Hepatocyte (in vitro differentiated cells): ENCODE measurements at regions not wholly inside any gene's neighbourhood (a gene's known extent, or its start where the extent isn't known, plus 50 kb on each side); places are given as distances from the start of the nearest gene placed in this dataset.

ENCODE experiments used
- EZH2 ChIP-seq: fragments of 200-600 bp; sonication (generic); IDR thresholded peaks from 2 replicates; pipeline ENCODE4 v1.6.1; 2016; ENCODE audit warnings: antibody characterized with exemption, mild to moderate bottlenecking, borderline replicate concordance
- EZH2phosphoT487 ChIP-seq: fragments of 200-600 bp; sonication (generic); IDR thresholded peaks from one replicate; pipeline ENCODE4 v1.6.1; 2018; ENCODE audit warnings: antibody characterized with exemption, mild to moderate bottlenecking, low read depth, moderate library complexity; ENCODE audit not compliant: unreplicated experiment, severe bottlenecking
- TF ChIP-seq, protein P1 (sequence below): fragments of 200-600 bp; sonication (generic); IDR thresholded peaks from 2 replicates; pipeline ENCODE4 v1.5.1; 2016; ENCODE audit warnings: antibody characterized with exemption, mild to moderate bottlenecking; ENCODE audit not compliant: poor library complexity

GRCh38 chr15:95875121-95875643 lies 455.3 kb upstream of the NR2F2 start:
- TF ChIP-seq, protein P1, sequence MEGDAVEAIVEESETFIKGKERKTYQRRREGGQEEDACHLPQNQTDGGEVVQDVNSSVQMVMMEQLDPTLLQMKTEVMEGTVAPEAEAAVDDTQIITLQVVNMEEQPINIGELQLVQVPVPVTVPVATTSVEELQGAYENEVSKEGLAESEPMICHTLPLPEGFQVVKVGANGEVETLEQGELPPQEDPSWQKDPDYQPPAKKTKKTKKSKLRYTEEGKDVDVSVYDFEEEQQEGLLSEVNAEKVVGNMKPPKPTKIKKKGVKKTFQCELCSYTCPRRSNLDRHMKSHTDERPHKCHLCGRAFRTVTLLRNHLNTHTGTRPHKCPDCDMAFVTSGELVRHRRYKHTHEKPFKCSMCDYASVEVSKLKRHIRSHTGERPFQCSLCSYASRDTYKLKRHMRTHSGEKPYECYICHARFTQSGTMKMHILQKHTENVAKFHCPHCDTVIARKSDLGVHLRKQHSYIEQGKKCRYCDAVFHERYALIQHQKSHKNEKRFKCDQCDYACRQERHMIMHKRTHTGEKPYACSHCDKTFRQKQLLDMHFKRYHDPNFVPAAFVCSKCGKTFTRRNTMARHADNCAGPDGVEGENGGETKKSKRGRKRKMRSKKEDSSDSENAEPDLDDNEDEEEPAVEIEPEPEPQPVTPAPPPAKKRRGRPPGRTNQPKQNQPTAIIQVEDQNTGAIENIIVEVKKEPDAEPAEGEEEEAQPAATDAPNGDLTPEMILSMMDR: no peak
- TF ChIP-seq EZH2: no peak
- no peak for TF ChIP-seq EZH2phosphoT487
